Neuronal stem cell (in vitro differentiated cells): ENCODE measurements at regions not wholly inside any gene's neighbourhood (a gene's known extent, or its start where the extent isn't known, plus 50 kb on each side); places are given as distances from the start of the nearest gene placed in this dataset.

Source experiments
- DNase-seq: peaks from one replicate; pipeline ENCODE4 v3.0.0-alpha.2; 2013; ENCODE audit warnings: low spot score
- H2AFZ ChIP-seq: one replicate; pipeline ENCODE4 v1.6.1; 2013; ENCODE audit warnings: mild to moderate bottlenecking, low read length, inconsistent platforms
- H2AK5ac ChIP-seq: 2 replicates; pipeline ENCODE4 v1.6.1; 2013; ENCODE audit warnings: low read depth, mild to moderate bottlenecking, inconsistent platforms, low read length, moderate library complexity, mixed read lengths
- H2BK120ac ChIP-seq: 2 replicates; pipeline ENCODE4 v1.6.1; 2013; ENCODE audit warnings: low read depth, mild to moderate bottlenecking, inconsistent platforms, low read length, moderate library complexity, mixed read lengths
- H2BK12ac ChIP-seq: one replicate; pipeline ENCODE4 v1.6.1; 2013; ENCODE audit warnings: low read length, inconsistent platforms
- H2BK15ac ChIP-seq: 2 replicates; pipeline ENCODE4 v1.6.1; 2013; ENCODE audit warnings: mild to moderate bottlenecking, low read length, inconsistent platforms, mixed read lengths
- H2BK5ac ChIP-seq: one replicate; pipeline ENCODE4 v1.6.1; 2013; ENCODE audit warnings: inconsistent platforms, mild to moderate bottlenecking, low read length, moderate library complexity
- H3K14ac ChIP-seq: one replicate; pipeline ENCODE4 v1.6.1; 2013; ENCODE audit warnings: low read length, inconsistent platforms
- H3K18ac ChIP-seq: 2 replicates; pipeline ENCODE4 v1.6.1; 2013; ENCODE audit warnings: low read length, inconsistent platforms
- H3K23ac ChIP-seq: 2 replicates; pipeline ENCODE4 v1.6.1; 2013; ENCODE audit warnings: low read depth, mild to moderate bottlenecking, mixed read lengths, low read length, inconsistent platforms; ENCODE audit not compliant: poor library complexity
- H3K27ac ChIP-seq: replicated peaks from 3 replicates; pipeline ENCODE4 v1.5.1; 2013; ENCODE audit warnings: low read length, inconsistent platforms
- H3K27me3 ChIP-seq, 3 experiments: 2 replicates each; pipeline ENCODE4 v1.6.1; 2013; ENCODE audit warnings: low read length in 3 of 3, mild to moderate bottlenecking in 2 of 3, inconsistent platforms in 1 of 3, low read depth in 1 of 3, mixed read lengths in 1 of 3, moderate library complexity in 1 of 3; ENCODE audit not compliant: control insufficient read depth in 3 of 3, insufficient read depth in 3 of 3
- H3K36me3 ChIP-seq, 2 donors: replicated peaks in 1 of 2; 2 replicates each; pipeline ENCODE4 v1.6.1; 2013; ENCODE audit warnings: low read length in 2 of 2; ENCODE audit not compliant: control insufficient read depth in 2 of 2, insufficient read depth in 2 of 2
- H3K4ac ChIP-seq: 2 replicates; pipeline ENCODE4 v1.6.1; 2013; ENCODE audit warnings: inconsistent platforms, mild to moderate bottlenecking, low read length, moderate library complexity
- H3K4me1 ChIP-seq, 2 donors: 1 replicate in 1 of 2; 2 replicates in 1 of 2; pipeline ENCODE4 v1.6.1; 2013; ENCODE audit warnings: low read length in 2 of 2, low read depth in 1 of 2; ENCODE audit not compliant: control insufficient read depth in 2 of 2, insufficient read depth in 1 of 2
- H3K4me2 ChIP-seq: one replicate; pipeline ENCODE4 v1.6.1; 2013; ENCODE audit warnings: mild to moderate bottlenecking, low read length, inconsistent platforms; ENCODE audit not compliant: insufficient read depth, poor library complexity, severe bottlenecking
- H3K4me3 ChIP-seq, 2 donors: 2 replicates each; pipeline ENCODE4 v1.5.1; 2013; ENCODE audit warnings: low read length in 2 of 2, mild to moderate bottlenecking in 2 of 2, inconsistent platforms in 1 of 2, moderate library complexity in 1 of 2
- H3K79me1 ChIP-seq: one replicate; pipeline ENCODE4 v1.6.1; 2013; ENCODE audit warnings: low read depth, mild to moderate bottlenecking, inconsistent platforms, low read length, moderate library complexity
- H3K9ac ChIP-seq: one replicate; pipeline ENCODE4 v1.6.1; 2013; ENCODE audit warnings: mild to moderate bottlenecking, low read depth, low read length, inconsistent platforms; ENCODE audit not compliant: poor library complexity
- H3K9me3 ChIP-seq, 2 donors: replicated peaks in 1 of 2; 2 replicates each; pipeline versions ENCODE3 to v1.6.1; 2013; ENCODE audit warnings: low read length in 2 of 2, mild to moderate bottlenecking in 2 of 2, inconsistent platforms in 1 of 2, low read depth in 1 of 2, mixed read lengths in 1 of 2, moderate library complexity in 1 of 2; ENCODE audit not compliant: control insufficient read depth in 2 of 2, insufficient read depth in 1 of 2
- H4K8ac ChIP-seq: one replicate; pipeline ENCODE4 v1.6.1; 2013; ENCODE audit warnings: low read depth, mild to moderate bottlenecking, inconsistent platforms, low read length, moderate library complexity
- H4K91ac ChIP-seq: one replicate; pipeline ENCODE4 v1.6.1; 2013; ENCODE audit warnings: low read length, low read depth, mild to moderate bottlenecking, inconsistent platforms; ENCODE audit not compliant: poor library complexity
- WGBS, 2 donors: extraction: QIAGEN DNeasy Blood & Tissue Kit; methylation state at CpG; one replicate each; pipeline ENCODE4 v1.1.7; 2013; ENCODE audit warnings: missing lambda C conversion rate in 2 of 2, mixed read lengths in 1 of 2; ENCODE audit not compliant: insufficient read length in 2 of 2, insufficient replicate concordance in 1 of 2; ENCODE audit errors: extremely low coverage in 2 of 2; 5-methylcytosine and 5-hydroxymethylcytosine counted together

DNA sequence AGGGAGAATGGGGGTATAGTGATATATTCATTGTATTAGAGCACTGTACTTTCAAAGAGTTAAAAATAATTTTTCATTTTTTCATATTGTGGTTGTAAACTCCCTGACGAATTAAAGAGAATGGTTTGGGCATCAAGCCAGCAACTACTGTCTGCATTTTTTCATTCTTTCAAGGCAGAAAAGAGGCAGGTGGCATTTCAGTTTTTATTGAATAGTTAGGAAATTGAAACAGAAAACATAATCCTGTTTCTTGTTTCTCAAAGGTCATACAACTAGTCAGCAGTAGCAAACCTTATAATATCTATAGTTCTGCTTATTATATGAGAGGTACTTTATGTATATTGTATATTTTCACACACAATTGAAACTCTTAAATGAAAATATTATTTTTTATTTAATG lies 303.9 kb upstream of the KCND2 start:
- Histone ChIP-seq H4K91ac (no peak overlapping the region), H4K8ac (no peak overlapping the region), H2BK5ac (no peak overlapping the region), H3K9ac (no peak overlapping the region), H2BK15ac (no peak overlapping the region), H3K4me1 (peaks cover 0 to 9% of the 10 kb centered on the region in 2 donors), H2BK12ac (no peak overlapping the region), H3K27ac (no peak overlapping the region), H3K14ac (no peak overlapping the region), H3K36me3 (no peaks in the 10 kb centered on the region), H3K23ac (no peak overlapping the region), H2AK5ac (no peak overlapping the region), H3K18ac (no peak overlapping the region), H3K9me3 (no peaks in the 10 kb centered on the region), H2BK120ac (no peak overlapping the region), H2AFZ (no peak overlapping the region), H3K27me3 (no peaks in the 10 kb centered on the region), H3K4me2 (no peak overlapping the region), H3K79me1 (no peaks in the 10 kb centered on the region), H3K4me3 (no peak overlapping the region), H3K4ac (no peak overlapping the region)
- WGBS, 2 donors: no CpG with 5 or more reads among the region's 1 CpG
- no peak for DNase-seq

DNA sequence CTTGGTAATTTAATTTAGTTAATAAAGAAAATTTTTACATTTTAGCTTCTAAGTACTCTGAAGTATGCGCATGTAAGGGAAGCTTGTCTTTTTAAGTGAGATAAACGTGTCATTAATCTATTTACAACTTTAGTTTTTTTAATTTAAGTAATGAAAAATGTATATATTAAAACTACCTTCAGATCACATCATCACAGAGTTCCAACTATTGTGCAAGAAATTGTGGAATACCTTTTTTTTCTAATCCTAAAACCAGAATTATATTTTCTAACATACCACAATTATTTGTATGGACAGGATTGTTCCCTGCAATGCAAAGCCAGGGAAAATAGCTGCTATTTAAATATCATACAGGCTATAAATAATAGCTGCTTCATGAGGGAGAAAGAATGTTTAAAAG lies 303.2 kb upstream of the KCND2 start:
- Histone ChIP-seq H2BK120ac (no peak overlapping the region), H3K18ac (no peak overlapping the region), H3K27ac (no peak overlapping the region), H3K4ac (no peak overlapping the region), H3K14ac (no peak overlapping the region), H3K36me3 (no peaks in the 10 kb centered on the region), H3K4me3 (no peak overlapping the region), H2BK5ac (no peak overlapping the region), H3K79me1 (no peaks in the 10 kb centered on the region), H3K23ac (no peak overlapping the region), H3K4me2 (no peak overlapping the region), H2BK12ac (no peak overlapping the region), H2BK15ac (no peak overlapping the region), H2AK5ac (no peak overlapping the region), H2AFZ (no peak overlapping the region), H3K4me1 (peaks cover 0 to 6% of the 10 kb centered on the region in 2 donors), H3K9ac (no peak overlapping the region), H4K91ac (no peak overlapping the region), H4K8ac (no peak overlapping the region), H3K9me3 (no peaks in the 10 kb centered on the region), H3K27me3 (no peaks in the 10 kb centered on the region)
- no CpG with 5 or more reads among the region's 2 CpGs for WGBS, 2 donors
- no peak for DNase-seq

DNA sequence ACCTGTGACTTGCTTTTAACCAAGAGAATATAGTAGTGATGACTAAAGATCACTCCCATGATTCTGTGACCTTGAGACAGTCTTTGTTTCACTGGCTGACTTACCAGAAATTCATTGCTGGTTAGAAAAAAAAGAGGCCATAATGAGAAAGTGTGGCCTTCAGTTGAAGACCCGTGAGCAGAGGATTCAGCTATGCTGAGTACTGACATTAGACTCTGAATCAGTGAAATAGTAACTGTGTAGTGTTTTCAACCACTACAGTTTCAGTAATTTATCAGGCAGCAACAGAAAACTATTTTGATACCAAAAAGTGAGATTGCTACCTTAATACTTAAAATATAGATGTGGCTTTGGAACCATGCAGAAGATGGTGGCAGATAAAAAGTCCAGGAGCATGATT lies 298.0 kb upstream of the KCND2 start:
- Histone ChIP-seq H2AFZ (no peak overlapping the region), H2BK5ac (no peak overlapping the region), H4K8ac (no peak overlapping the region), H4K91ac (no peak overlapping the region), H3K14ac (no peak overlapping the region), H2AK5ac (no peak overlapping the region), H3K9ac (no peak overlapping the region), H2BK120ac (no peak overlapping the region), H3K4me1 (no peaks in the 10 kb centered on the region), H3K23ac (no peak overlapping the region), H2BK12ac (no peak overlapping the region), H3K27me3 (no peaks in the 10 kb centered on the region), H3K36me3 (no peaks in the 10 kb centered on the region), H3K9me3 (no peaks in the 10 kb centered on the region), H3K18ac (no peak overlapping the region), H3K27ac (no peak overlapping the region), H3K4me2 (no peak overlapping the region), H3K79me1 (no peaks in the 10 kb centered on the region), H3K4ac (no peak overlapping the region), H3K4me3 (no peak overlapping the region), H2BK15ac (no peak overlapping the region)
- no CpG with 5 or more reads among the region's 1 CpG for WGBS, 2 donors
- DNase-seq: no peak

DNA sequence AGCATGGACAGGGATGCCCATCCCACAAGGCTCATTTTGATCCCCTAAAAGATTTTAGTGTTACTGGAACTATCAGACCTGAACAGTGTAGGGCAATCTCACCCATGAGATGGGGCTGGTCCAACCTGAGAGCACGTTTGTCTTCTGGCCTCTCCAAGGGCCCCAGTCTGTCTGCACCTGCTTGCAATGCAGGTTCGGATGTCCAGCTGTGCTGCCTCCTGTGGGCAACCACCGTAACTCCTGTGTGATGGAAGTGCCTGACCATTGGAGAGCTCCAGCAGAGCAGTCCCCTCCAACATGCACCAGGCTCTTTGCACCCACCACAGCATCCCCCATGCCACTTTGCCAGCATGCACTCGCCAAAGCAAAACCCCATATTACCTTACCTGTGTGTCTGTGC lies 290.1 kb upstream of the KCND2 start:
- Histone ChIP-seq H2BK12ac (no peak overlapping the region), H3K9me3 (no peaks in the 10 kb centered on the region), H3K36me3 (no peaks in the 10 kb centered on the region), H2BK15ac (no peak overlapping the region), H3K23ac (no peak overlapping the region), H3K4me3 (no peak overlapping the region), H3K4ac (no peak overlapping the region), H3K14ac (no peak overlapping the region), H3K4me2 (no peak overlapping the region), H4K91ac (no peak overlapping the region), H3K18ac (no peak overlapping the region), H3K9ac (no peak overlapping the region), H2AK5ac (no peak overlapping the region), H2BK5ac (no peak overlapping the region), H2BK120ac (no peak overlapping the region), H2AFZ (no peak overlapping the region), H3K4me1 (no peaks in the 10 kb centered on the region), H4K8ac (no peak overlapping the region), H3K27me3 (no peaks in the 10 kb centered on the region), H3K79me1 (no peaks in the 10 kb centered on the region), H3K27ac (no peak overlapping the region)
- no CpG with 5 or more reads among the region's 4 CpGs for WGBS, 2 donors
- DNase-seq: no peak
